ENCODE measurements at regions not wholly inside any gene's neighbourhood (a gene's known extent, or its start where the extent isn't known, plus 50 kb on each side); places are given as distances from the start of the nearest gene placed in this dataset.

GRCh38 chr6:113539623-113540022, 317.5 kb upstream of the MARCKS start:
- DNase-seq (ENCODE audit: low read depth), result no peak
- no peak overlapping the region for H3K4me3 ChIP-seq (ENCODE audit: low read depth, low read length)
- TF ChIP-seq CTCF (IDR thresholded peaks at IDR 0.05; ENCODE audit: low read depth, low read length) (no peak), MAX (IDR thresholded peaks at IDR 0.05; ENCODE audit: low read depth, low read length) (no peak), POLR2A (IDR thresholded peaks at IDR 0.05; ENCODE audit: extremely low read depth, insufficient read length) (no peak), MYC (IDR thresholded peaks at IDR 0.05; ENCODE audit: low read depth, low read length) (no peak)

- no peak for DNase-seq (ENCODE audit: low read depth)
- no peak overlapping the region for H3K4me3 ChIP-seq (ENCODE audit: low read depth, low read length)
- no peak for TF ChIP-seq POLR2A (IDR thresholded peaks at IDR 0.05; ENCODE audit: extremely low read depth, insufficient read length)
- no peak for TF ChIP-seq CTCF (IDR thresholded peaks at IDR 0.05; ENCODE audit: low read depth, low read length)
- TF ChIP-seq MAX (IDR thresholded peaks at IDR 0.05; ENCODE audit: low read depth, low read length), result no peak
- no peak for TF ChIP-seq MYC (IDR thresholded peaks at IDR 0.05; ENCODE audit: low read depth, low read length)
Observed at GRCh38 chr6:113540466-113540865, 316.7 kb upstream of the MARCKS start.

- no peak overlapping the region for H3K4me3 ChIP-seq (ENCODE audit: low read depth, low read length)
- TF ChIP-seq CTCF (IDR thresholded peaks at IDR 0.05; ENCODE audit: low read depth, low read length) (no peak), MYC (IDR thresholded peaks at IDR 0.05; ENCODE audit: low read depth, low read length) (no peak), MAX (IDR thresholded peaks at IDR 0.05; ENCODE audit: low read depth, low read length) (no peak), POLR2A (IDR thresholded peaks at IDR 0.05; ENCODE audit: extremely low read depth, insufficient read length) (no peak)
- no peak for DNase-seq (ENCODE audit: low read depth)
Observed at GRCh38 chr6:113551168-113551567, 306.0 kb upstream of the MARCKS start.

GRCh38 chr6:113556775-113557174, 300.4 kb upstream of the MARCKS start:
- no peak for DNase-seq (ENCODE audit: low read depth)
- H3K4me3 ChIP-seq (ENCODE audit: low read depth, low read length), result no peak overlapping the region
- no peak for TF ChIP-seq CTCF (IDR thresholded peaks at IDR 0.05; ENCODE audit: low read depth, low read length)
- no peak for TF ChIP-seq POLR2A (IDR thresholded peaks at IDR 0.05; ENCODE audit: extremely low read depth, insufficient read length)
- TF ChIP-seq MAX (IDR thresholded peaks at IDR 0.05; ENCODE audit: low read depth, low read length), result no peak
- TF ChIP-seq MYC (IDR thresholded peaks at IDR 0.05; ENCODE audit: low read depth, low read length), result no peak

GRCh38 chr6:113558431-113558830, 298.7 kb upstream of the MARCKS start:
- no peak for DNase-seq (ENCODE audit: low read depth)
- TF ChIP-seq CTCF (IDR thresholded peaks at IDR 0.05; ENCODE audit: low read depth, low read length) (no peak), POLR2A (IDR thresholded peaks at IDR 0.05; ENCODE audit: extremely low read depth, insufficient read length) (no peak), MYC (IDR thresholded peaks at IDR 0.05; ENCODE audit: low read depth, low read length) (no peak), MAX (IDR thresholded peaks at IDR 0.05; ENCODE audit: low read depth, low read length) (no peak)
- no peak overlapping the region for H3K4me3 ChIP-seq (ENCODE audit: low read depth, low read length)

GRCh38 chr6:113558966-113559365, 298.2 kb upstream of the MARCKS start:
- no peak overlapping the region for H3K4me3 ChIP-seq (ENCODE audit: low read depth, low read length)
- TF ChIP-seq POLR2A (IDR thresholded peaks at IDR 0.05; ENCODE audit: extremely low read depth, insufficient read length) (no peak), MYC (IDR thresholded peaks at IDR 0.05; ENCODE audit: low read depth, low read length) (no peak)
- DNase-seq (ENCODE audit: low read depth), result no peak

Measured in NB4 (cell line).